MM.1S (cell line): ENCODE measurements at regions not wholly inside any gene's neighbourhood (a gene's known extent, or its start where the extent isn't known, plus 50 kb on each side); places are given as distances from the start of the nearest gene placed in this dataset.

ENCODE experiments used
- DNase-seq: peaks from one replicate; pipeline ENCODE4 v3.0.0-alpha.2; 2015
- H2AFZ ChIP-seq: fragments of 300-600 bp; sonication (generic); 2 replicates; pipeline ENCODE4 v1.6.0; 2016; ENCODE audit warnings: antibody characterized with exemption, low read length
- H3F3A ChIP-seq: fragments of 300-600 bp; sonication (generic); 2 replicates; pipeline ENCODE4 v1.6.1; 2016; ENCODE audit warnings: mild to moderate bottlenecking, antibody characterized with exemption, low read length, moderate library complexity, mixed read lengths; ENCODE audit not compliant: insufficient read depth
- H3K27ac ChIP-seq: fragments of 300-600 bp; sonication (generic); 2 replicates; pipeline ENCODE4 v1.5.1; 2016; ENCODE audit warnings: mild to moderate bottlenecking, low read length
- H3K27me3 ChIP-seq: fragments of 300-600 bp; sonication (generic); replicated peaks from 2 replicates; pipeline ENCODE4 v1.6.0; 2016; ENCODE audit warnings: low read length; ENCODE audit not compliant: insufficient read depth
- H3K36me3 ChIP-seq: fragments of 300-600 bp; sonication (generic); replicated peaks from 2 replicates; pipeline ENCODE4 v1.6.1; 2016; ENCODE audit warnings: mild to moderate bottlenecking, low read length, mixed read lengths; ENCODE audit not compliant: insufficient read depth
- H3K4me1 ChIP-seq: fragments of 300-600 bp; sonication (generic); 2 replicates; pipeline ENCODE4 v1.6.1; 2016; ENCODE audit warnings: low read length, mixed read lengths
- H3K4me2 ChIP-seq: fragments of 300-600 bp; sonication (generic); 2 replicates; pipeline ENCODE4 v1.6.0; 2016; ENCODE audit warnings: low read depth, low read length
- H3K4me3 ChIP-seq: fragments of 300-600 bp; sonication (generic); 2 replicates; pipeline ENCODE4 v1.5.1; 2016; ENCODE audit warnings: low read length, mixed read lengths
- H3K79me2 ChIP-seq: fragments of 300-600 bp; sonication (generic); 2 replicates; pipeline ENCODE4 v1.6.1; 2016; ENCODE audit warnings: mixed run types, low read length, mixed read lengths
- H3K9ac ChIP-seq: fragments of 300-600 bp; sonication (generic); 2 replicates; pipeline ENCODE4 v1.6.1; 2016; ENCODE audit warnings: low read length, mixed read lengths
- H3K9me2 ChIP-seq: fragments of 300-600 bp; sonication (generic); replicated peaks from 2 replicates; pipeline ENCODE4 v1.6.1; 2016; ENCODE audit warnings: mild to moderate bottlenecking, low read length, mixed read lengths; ENCODE audit not compliant: insufficient read depth
- H3K9me3 ChIP-seq: fragments of 300-600 bp; sonication (generic); replicated peaks from 2 replicates; pipeline ENCODE4 v1.6.1; 2016; ENCODE audit warnings: mild to moderate bottlenecking, low read length, mixed read lengths; ENCODE audit not compliant: insufficient read depth
- H4K20me1 ChIP-seq: fragments of 300-600 bp; sonication (generic); 2 replicates; pipeline ENCODE4 v1.6.1; 2016; ENCODE audit warnings: mild to moderate bottlenecking, low read length, moderate library complexity, mixed read lengths; ENCODE audit not compliant: insufficient read depth
- CTCF ChIP-seq: fragments of 300-600 bp; sonication (generic); IDR thresholded peaks from 2 replicates; pipeline ENCODE4 v1.5.1; 2016; ENCODE audit warnings: antibody characterized with exemption, low read length, mixed read lengths
- EZH2 ChIP-seq: fragments of 300-600 bp; sonication (generic); optimal IDR thresholded peaks from 2 replicates; pipeline ENCODE3; 2017; ENCODE audit warnings: low read depth, mild to moderate bottlenecking, antibody characterized with exemption, low read length, mixed read lengths
- EZH2phosphoT487 ChIP-seq: fragments of 300-600 bp; sonication (generic); IDR thresholded peaks from 2 replicates; pipeline ENCODE4 v1.6.1; 2018; ENCODE audit warnings: antibody characterized with exemption, low read length

- no peak for TF ChIP-seq EZH2
- TF ChIP-seq EZH2phosphoT487, result no peak
- TF ChIP-seq CTCF, result no peak
- H3F3A ChIP-seq, result no peaks in the 10 kb centered on the region
- H2AFZ ChIP-seq, result no peak overlapping the region
- no peaks in the 10 kb centered on the region for H3K9me3 ChIP-seq
- no peaks in the 10 kb centered on the region for H3K36me3 ChIP-seq
- no peaks in the 10 kb centered on the region for H3K27me3 ChIP-seq
- H3K4me1 ChIP-seq, result no peaks in the 10 kb centered on the region
- no peak for DNase-seq
- no peaks in the 10 kb centered on the region for H4K20me1 ChIP-seq
- no peak overlapping the region for H3K27ac ChIP-seq
- no peak overlapping the region for H3K9ac ChIP-seq
- H3K79me2 ChIP-seq, result no peaks in the 10 kb centered on the region
- H3K9me2 ChIP-seq, result no peaks in the 10 kb centered on the region
- H3K4me3 ChIP-seq, result no peak overlapping the region
- no peak overlapping the region for H3K4me2 ChIP-seq
These were observed 966.6 kb upstream of the SOX11 start for GRCh38 chr2:4725618-4726017.

GRCh38 chr2:4732560-4732959 is 959.6 kb upstream of the SOX11 start:
- Histone ChIP-seq H2AFZ (no peak overlapping the region), H3K9ac (no peak overlapping the region), H3K9me3 (no peaks in the 10 kb centered on the region), H3K36me3 (no peaks in the 10 kb centered on the region), H3K27ac (no peak overlapping the region), H3K79me2 (no peaks in the 10 kb centered on the region), H3K4me3 (no peak overlapping the region), H3K4me1 (no peaks in the 10 kb centered on the region), H4K20me1 (no peaks in the 10 kb centered on the region), H3K27me3 (no peaks in the 10 kb centered on the region), H3K4me2 (no peak overlapping the region), H3K9me2 (no peaks in the 10 kb centered on the region), H3F3A (no peaks in the 10 kb centered on the region)
- TF ChIP-seq EZH2phosphoT487, result no peak
- DNase-seq, result no peak

- Histone ChIP-seq H3F3A (no peaks in the 10 kb centered on the region), H4K20me1 (no peaks in the 10 kb centered on the region), H3K79me2 (no peaks in the 10 kb centered on the region), H3K4me2 (no peak overlapping the region), H3K9me2 (no peaks in the 10 kb centered on the region), H3K9ac (no peak overlapping the region), H3K4me1 (no peaks in the 10 kb centered on the region), H2AFZ (no peak overlapping the region), H3K27me3 (no peaks in the 10 kb centered on the region), H3K36me3 (no peaks in the 10 kb centered on the region), H3K4me3 (no peak overlapping the region), H3K27ac (no peak overlapping the region), H3K9me3 (no peaks in the 10 kb centered on the region)
- DNase-seq, result no peak
- no peak for TF ChIP-seq EZH2
- TF ChIP-seq EZH2phosphoT487, result no peak
- no peak for TF ChIP-seq CTCF
These were observed 946.9 kb upstream of the SOX11 start for GRCh38 chr2:4745056-4745991.

GRCh38 chr2:4753721-4754120 is 938.5 kb upstream of the SOX11 start:
- Histone ChIP-seq H3F3A (no peaks in the 10 kb centered on the region), H3K4me3 (no peak overlapping the region), H3K4me2 (0 out of 2 replicates have a peak overlapping the region, but pooled peaks have one; percentile 0), H3K9me2 (no peaks in the 10 kb centered on the region), H3K27ac (no peak overlapping the region), H2AFZ (no peak overlapping the region), H3K9me3 (no peaks in the 10 kb centered on the region), H3K4me1 (no peaks in the 10 kb centered on the region), H4K20me1 (no peaks in the 10 kb centered on the region), H3K36me3 (no peaks in the 10 kb centered on the region), H3K27me3 (no peaks in the 10 kb centered on the region), H3K79me2 (no peaks in the 10 kb centered on the region), H3K9ac (no peak overlapping the region)
- DNase-seq, result peak; percentile 25
- no peak for TF ChIP-seq CTCF
- TF ChIP-seq EZH2phosphoT487, result no peak
- TF ChIP-seq EZH2, result no peak
